WTC11 (cell line): ENCODE measurements at regions not wholly inside any gene's neighbourhood (a gene's known extent, or its start where the extent isn't known, plus 50 kb on each side); places are given as distances from the start of the nearest gene placed in this dataset.

Experiments used
- ATAC-seq: fragments of 200-7000 bp; cut with Tn5 transposase; 2 replicates; pipeline ENCODE4 v1.10.0; 2021; ENCODE audit warnings: mild to moderate bottlenecking, moderate library complexity
- CTCF ChIA-PET: fragments of 300-600 bp; sonication (Branson Sonifier 250); formaldehyde crosslinking; loops from one replicate; lab custom pipeline; 2021; ENCODE audit warnings: antibody characterized with exemption; lab: Charles Lee
- POLR2A ChIA-PET: fragments of 350-600 bp; sonication (Branson Sonifier 250); formaldehyde crosslinking; loops from one replicate; lab custom pipeline; 2021; ENCODE audit warnings: antibody characterized with exemption; lab: Charles Lee
- DNase-seq: peaks from one replicate; pipeline ENCODE4 v3.0.0; 2021; ENCODE audit warnings: low spot score
- H3K27ac Mint-ChIP-seq: 2 replicates; pipeline ENCODE4 v1.8.0; 2021; ENCODE audit warnings: mixed read lengths
- H3K27me3 Mint-ChIP-seq: 2 replicates; pipeline ENCODE4 v1.8.0; 2021; ENCODE audit warnings: low read depth, mild to moderate bottlenecking, moderate library complexity, mixed read lengths
- H3K36me3 Mint-ChIP-seq: 2 replicates; pipeline ENCODE4 v1.8.0; 2021; ENCODE audit warnings: mixed read lengths
- H3K4me1 Mint-ChIP-seq: 2 replicates; pipeline ENCODE4 v1.8.0; 2022; ENCODE audit warnings: mixed read lengths
- H3K4me3 Mint-ChIP-seq: 2 replicates; pipeline ENCODE4 v1.8.0; 2021; ENCODE audit warnings: mild to moderate bottlenecking, moderate library complexity, mixed read lengths
- H3K9me3 Mint-ChIP-seq: 2 replicates; pipeline ENCODE4 v1.8.0; 2021; ENCODE audit warnings: mixed read lengths
- ATF3 ChIP-seq: sonication (generic); formaldehyde crosslinking; conservative IDR thresholded peaks from 2 replicates; pipeline ENCODE4 v1.8.1; 2022; ENCODE audit warnings: mild to moderate bottlenecking, missing genetic modification reagents
- E2F1 ChIP-seq: sonication (generic); formaldehyde crosslinking; IDR thresholded peaks from 2 replicates; pipeline ENCODE4 v1.8.0; 2022; ENCODE audit warnings: mild to moderate bottlenecking, missing genetic modification reagents
- E2F4 ChIP-seq: sonication (generic); formaldehyde crosslinking; IDR thresholded peaks from 2 replicates; pipeline ENCODE4 v1.8.1; 2022; ENCODE audit warnings: low read depth, mild to moderate bottlenecking, moderate library complexity, missing genetic modification reagents, borderline replicate concordance
- E2F5 ChIP-seq: sonication (generic); formaldehyde crosslinking; IDR thresholded peaks from 2 replicates; pipeline ENCODE4 v1.8.1; 2022; ENCODE audit warnings: mild to moderate bottlenecking, moderate library complexity, missing genetic modification reagents
- ELF4 ChIP-seq: sonication (generic); formaldehyde crosslinking; IDR thresholded peaks from 2 replicates; pipeline ENCODE4 v1.8.1; 2022; ENCODE audit warnings: low read depth, mild to moderate bottlenecking, moderate library complexity, missing genetic modification reagents
- ERG ChIP-seq: fragments of 250-450 bp; sonication (Bioruptor Pico); IDR thresholded peaks from 2 replicates; pipeline ENCODE4 v1.8.0; 2021; ENCODE audit warnings: mild to moderate bottlenecking
- FOXK1 ChIP-seq: sonication (generic); formaldehyde crosslinking; IDR thresholded peaks from 2 replicates; pipeline ENCODE4 v1.8.0; 2022; ENCODE audit warnings: mild to moderate bottlenecking, moderate library complexity, missing genetic modification reagents
- IRF1 ChIP-seq: sonication (generic); formaldehyde crosslinking; IDR thresholded peaks from 2 replicates; pipeline ENCODE4 v1.8.0; 2023; ENCODE audit warnings: missing genetic modification reagents
- KAT7 ChIP-seq: sonication (generic); formaldehyde crosslinking; IDR thresholded peaks from 2 replicates; pipeline ENCODE4 v1.8.1; 2023; ENCODE audit warnings: missing genetic modification reagents, mild to moderate bottlenecking, borderline replicate concordance
- MAX ChIP-seq: sonication (generic); formaldehyde crosslinking; IDR thresholded peaks from 2 replicates; pipeline ENCODE4 v1.8.0; 2022; ENCODE audit warnings: mild to moderate bottlenecking, missing genetic modification reagents
- NFATC4 ChIP-seq: fragments of 250-450 bp; sonication (Bioruptor Pico); IDR thresholded peaks from 2 replicates; pipeline ENCODE4 v1.9.0; 2021; ENCODE audit warnings: mild to moderate bottlenecking
- OVOL2 ChIP-seq: fragments of 250-450 bp; sonication (Bioruptor Pico); IDR thresholded peaks from 2 replicates; pipeline ENCODE4 v1.9.0; 2021; ENCODE audit warnings: mild to moderate bottlenecking, borderline replicate concordance
- PRRX2 ChIP-seq: fragments of 250-450 bp; sonication (Bioruptor Pico); IDR thresholded peaks from 2 replicates; pipeline ENCODE4 v1.8.0; 2021; ENCODE audit warnings: mild to moderate bottlenecking
- RELA ChIP-seq: sonication (generic); formaldehyde crosslinking; IDR thresholded peaks from 2 replicates; pipeline ENCODE4 v1.8.1; 2022; ENCODE audit warnings: missing genetic modification reagents, mild to moderate bottlenecking, borderline replicate concordance
- RORB ChIP-seq: fragments of 250-450 bp; sonication (Bioruptor Pico); IDR thresholded peaks from 2 replicates; pipeline ENCODE4 v1.9.0; 2021; ENCODE audit warnings: mild to moderate bottlenecking
- SMAD3 ChIP-seq: sonication (generic); formaldehyde crosslinking; IDR thresholded peaks from 2 replicates; pipeline ENCODE4 v1.8.0; 2022; ENCODE audit warnings: missing genetic modification reagents, mild to moderate bottlenecking, borderline replicate concordance
- SOX15 ChIP-seq: fragments of 250-450 bp; sonication (Bioruptor Pico); IDR thresholded peaks from 2 replicates; pipeline ENCODE4 v1.9.0; 2021; ENCODE audit warnings: mild to moderate bottlenecking
- STAT6 ChIP-seq: sonication (generic); formaldehyde crosslinking; conservative IDR thresholded peaks from 2 replicates; pipeline ENCODE4 v1.8.1; 2023; ENCODE audit warnings: mild to moderate bottlenecking, low read depth, missing genetic modification reagents, moderate library complexity
- USF2 ChIP-seq: sonication (generic); formaldehyde crosslinking; IDR thresholded peaks from 2 replicates; pipeline ENCODE4 v1.8.1; 2023; ENCODE audit warnings: mild to moderate bottlenecking, missing genetic modification reagents, moderate library complexity
- ZBTB43 ChIP-seq: sonication (generic); formaldehyde crosslinking; IDR thresholded peaks from 2 replicates; pipeline ENCODE4 v1.8.1; 2023; ENCODE audit warnings: mild to moderate bottlenecking, missing genetic modification reagents
- ZNF416 ChIP-seq: fragments of 250-450 bp; sonication (Bioruptor Pico); IDR thresholded peaks from 2 replicates; pipeline ENCODE4 v1.9.0; 2021; ENCODE audit warnings: mild to moderate bottlenecking, inconsistent platforms

GRCh38 chr1:22223176-22223575, 80.3 kb upstream of the WNT4 start (continued):
- TF ChIP-seq ERG (CRISPR knock-in tag): no peak
- no peak for TF ChIP-seq SMAD3 (CRISPR knock-in tag)

- H3K9me3 Mint-ChIP-seq: peaks cover 9% of the 10 kb centered on the region
- ChIA-PET CTCF (no interaction called here), POLR2A (no interaction called here)
- no peak overlapping the region for H3K4me3 Mint-ChIP-seq
- DNase-seq (no peak), ATAC-seq (no peak)
- no peaks in the 10 kb centered on the region for H3K36me3 Mint-ChIP-seq
- TF ChIP-seq RELA (CRISPR knock-in tag) (no peak), SMAD3 (CRISPR knock-in tag) (no peak), ZBTB43 (CRISPR knock-in tag) (no peak), ATF3 (CRISPR knock-in tag) (no peak), STAT6 (CRISPR knock-in tag) (no peak), IRF1 (CRISPR knock-in tag) (no peak), ZNF416 (no peak), MAX (CRISPR knock-in tag) (no peak)
- H3K4me1 Mint-ChIP-seq: 0 out of 2 replicates have a peak, but pooled peaks cover 1% of the 10 kb centered on the region
- no peaks in the 10 kb centered on the region for H3K27me3 Mint-ChIP-seq
- no peak overlapping the region for H3K27ac Mint-ChIP-seq
Measured at GRCh38 chr1:22224091-22224490, 81.2 kb upstream of the WNT4 start.

- POLR2A ChIA-PET: no interaction called here
- CTCF ChIA-PET: no interaction called here
- no peaks in the 10 kb centered on the region for H3K27me3 Mint-ChIP-seq
- peaks cover 5% of the 10 kb centered on the region for H3K4me1 Mint-ChIP-seq
- no peak overlapping the region for H3K27ac Mint-ChIP-seq
- peaks cover 9% of the 10 kb centered on the region for H3K9me3 Mint-ChIP-seq
- H3K36me3 Mint-ChIP-seq: no peaks in the 10 kb centered on the region
- no peak for ATAC-seq
- H3K4me3 Mint-ChIP-seq: no peak overlapping the region
- no peak for DNase-seq
- TF ChIP-seq OVOL2 (CRISPR knock-in tag): no peak
- TF ChIP-seq RORB (CRISPR knock-in tag): no peak
- no peak for TF ChIP-seq USF2
- no peak for TF ChIP-seq PRRX2 (CRISPR knock-in tag)
- no peak for TF ChIP-seq E2F5 (CRISPR knock-in tag)
- TF ChIP-seq NFATC4 (CRISPR knock-in tag): no peak
- TF ChIP-seq SOX15 (CRISPR knock-in tag): no peak
- no peak for TF ChIP-seq MAX (CRISPR knock-in tag)
- no peak for TF ChIP-seq E2F1 (CRISPR knock-in tag)
- no peak for TF ChIP-seq E2F4 (CRISPR knock-in tag)
- TF ChIP-seq FOXK1 (CRISPR knock-in tag): no peak
- no peak for TF ChIP-seq KAT7 (CRISPR knock-in tag)
- no peak for TF ChIP-seq ELF4 (CRISPR knock-in tag)
- no peak for TF ChIP-seq ERG (CRISPR knock-in tag)
Measured at GRCh38 chr1:22224631-22225030, 81.7 kb upstream of the WNT4 start.
